ENCODE measurements at regions not wholly inside any gene's neighbourhood (a gene's known extent, or its start where the extent isn't known, plus 50 kb on each side); places are given as distances from the start of the nearest gene placed in this dataset.

GRCh38 chr6:33921745-33922144 is 117.9 kb upstream of the MLN start:
- DNase-seq, result no peak

- DNase-seq, result no peak
Measured at GRCh38 chr6:33918175-33918695, 114.4 kb upstream of the MLN start.

- no peak for DNase-seq
Measured at GRCh38 chr6:33915134-33915533, 111.3 kb upstream of the MLN start.

GRCh38 chr6:33914645-33915044 is 110.8 kb upstream of the MLN start:
- DNase-seq, result peak; percentile 46

DNA sequence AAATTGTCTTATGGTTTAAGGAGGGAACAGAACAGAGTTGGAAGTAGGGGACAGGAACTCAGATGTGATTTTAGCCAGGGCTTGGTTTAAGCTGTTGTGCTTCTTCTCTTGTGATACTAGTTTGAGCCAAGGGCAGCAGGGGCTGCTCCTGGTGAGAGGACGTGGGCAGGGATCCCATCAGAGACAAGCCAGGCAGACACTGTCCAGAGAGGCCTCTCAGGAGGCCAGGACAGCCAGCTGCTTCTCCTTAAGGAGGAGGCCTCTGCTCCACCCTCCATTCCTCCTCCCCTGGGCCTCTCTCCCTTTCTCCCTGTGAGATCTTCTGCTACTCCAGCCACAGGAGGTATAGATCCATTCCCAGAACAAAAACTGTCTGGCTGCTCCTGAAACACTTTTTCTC is 108.4 kb upstream of the MLN start:
- no peak for DNase-seq

DNA sequence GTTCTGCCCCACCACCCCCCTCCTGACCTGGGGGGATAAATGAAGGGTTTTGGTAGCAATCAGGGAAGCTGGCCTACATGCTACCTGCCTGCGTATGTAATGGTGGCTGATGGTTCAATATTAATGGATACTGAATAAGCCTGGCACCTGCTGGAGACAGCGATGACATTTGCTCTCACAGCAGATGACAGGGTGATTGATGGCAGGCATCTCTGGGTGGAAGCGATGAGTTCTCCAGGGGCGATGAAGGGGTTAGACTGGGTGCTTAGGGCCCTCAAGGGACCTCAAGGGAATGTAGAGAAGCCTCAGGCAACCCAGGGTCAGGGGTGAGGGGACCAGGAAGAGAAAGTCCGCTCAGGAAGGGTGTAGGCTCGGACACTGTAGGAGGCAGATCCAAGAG is 107.7 kb upstream of the MLN start:
- no peak for DNase-seq

GRCh38 chr6:33910594-33910993 is 106.8 kb upstream of the MLN start:
- no peak for DNase-seq

DNA sequence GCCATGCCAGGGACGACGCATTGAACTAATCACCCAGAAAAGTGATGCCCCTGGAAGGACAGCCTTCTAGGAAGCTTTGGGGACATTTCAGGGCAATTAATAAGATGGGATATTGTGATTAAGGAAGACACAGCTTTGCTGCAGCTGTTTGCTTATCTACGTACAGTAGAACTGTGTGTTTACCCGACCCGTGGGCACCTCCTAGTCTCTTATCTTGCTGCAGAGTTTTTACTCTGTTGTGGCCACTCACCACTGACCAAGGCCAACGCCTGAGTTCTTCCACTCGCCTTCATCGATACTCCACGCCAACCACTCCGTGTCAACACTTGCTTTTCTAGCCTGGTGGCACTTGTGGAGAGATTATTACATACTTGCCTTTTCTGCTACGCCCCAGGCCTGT is 105.9 kb upstream of the MLN start:
- no peak for DNase-seq

- no peak for DNase-seq
Measured at GRCh38 chr6:33908025-33908424, 104.2 kb upstream of the MLN start.

GRCh38 chr6:33907227-33907626 is 103.4 kb upstream of the MLN start:
- DNase-seq, result no peak

GRCh38 chr6:33906439-33906838 is 102.6 kb upstream of the MLN start:
- no peak for DNase-seq

- peak; percentile 17 for DNase-seq
Measured at GRCh38 chr6:33905071-33905609, 101.3 kb upstream of the MLN start.

- DNase-seq, result no peak
Measured at GRCh38 chr6:33904747-33905065, 100.9 kb upstream of the MLN start.

GRCh38 chr6:33904050-33904746 is 100.4 kb upstream of the MLN start:
- DNase-seq, result peak; percentile 66

- DNase-seq, result no peak
Measured at GRCh38 chr6:33903579-33903978, 99.8 kb upstream of the MLN start.

- no peak for DNase-seq
Measured at GRCh38 chr6:33902457-33902853, 98.7 kb upstream of the MLN start.

- DNase-seq, result no peak
Measured at GRCh38 chr6:33901822-33902456, 98.1 kb upstream of the MLN start.

- no peak for DNase-seq
Measured at GRCh38 chr6:33898771-33899170, 95.0 kb upstream of the MLN start.

DNA sequence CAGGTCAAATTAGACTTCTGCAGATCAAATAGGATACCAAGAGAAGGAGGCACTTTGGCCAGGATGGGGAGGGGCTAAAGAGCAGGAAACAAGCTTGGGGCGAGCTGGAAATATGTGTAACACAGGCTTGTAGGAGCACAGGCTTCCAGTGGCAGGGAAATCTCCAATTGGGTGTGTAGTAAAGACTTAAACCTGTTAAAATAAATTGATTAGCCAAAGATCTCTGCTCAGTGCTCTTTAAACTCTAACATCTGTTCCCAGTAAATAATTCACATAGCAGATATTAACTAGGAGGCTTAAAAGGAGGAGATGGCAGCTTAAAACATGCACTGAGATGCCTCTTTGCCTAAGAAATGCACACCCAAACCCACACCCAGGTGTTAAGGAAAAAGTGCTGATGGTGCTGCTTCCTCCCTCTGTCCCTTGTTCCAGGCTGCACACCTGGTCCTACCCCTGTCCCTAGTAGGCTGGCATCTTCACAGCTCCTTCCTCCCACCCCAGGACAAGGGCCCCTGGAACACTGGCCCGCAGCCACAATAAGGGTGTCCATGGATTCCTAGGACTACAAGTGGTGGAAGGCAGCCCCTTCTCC is 93.5 kb upstream of the MLN start:
- no peak for DNase-seq

DNA sequence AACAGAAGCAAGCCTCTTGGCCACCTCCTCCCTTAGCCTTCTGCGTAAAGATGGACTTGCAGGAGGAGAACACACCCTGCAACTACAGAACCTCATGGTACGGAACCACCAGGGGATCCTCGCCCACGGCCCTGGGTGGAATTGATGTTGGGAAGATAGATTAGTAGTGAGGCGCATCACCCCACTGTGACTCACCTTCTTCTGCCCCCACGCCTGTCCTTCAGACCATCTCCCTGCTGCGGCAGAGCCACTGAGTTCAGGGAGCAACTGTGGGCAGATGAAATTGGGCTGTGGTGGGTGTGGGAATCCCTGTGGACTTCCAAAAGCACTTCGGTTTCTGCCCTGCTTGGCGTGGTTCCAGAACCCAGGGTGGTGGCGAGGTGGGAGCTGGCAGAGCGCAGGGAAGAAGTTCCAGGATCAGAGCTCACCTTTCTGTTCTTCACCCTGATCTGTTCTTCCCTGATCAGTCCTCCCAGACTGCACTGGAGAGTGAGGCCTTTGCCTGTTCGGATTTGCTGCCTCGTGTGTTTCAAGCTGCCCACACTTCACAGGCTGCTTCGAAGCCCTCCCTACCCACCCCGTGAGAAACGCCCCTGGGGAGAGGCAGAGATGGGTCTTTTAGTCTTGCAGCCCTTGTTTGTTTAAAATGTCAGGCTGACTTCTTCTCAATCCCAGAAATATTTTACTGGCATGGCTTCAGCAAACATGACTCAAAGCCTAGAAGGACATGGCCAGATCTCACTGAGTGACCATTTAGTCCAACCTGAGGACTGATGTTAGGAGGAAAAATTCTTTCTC is 92.8 kb upstream of the MLN start:
- DNase-seq, result peak; percentile 28

DNA sequence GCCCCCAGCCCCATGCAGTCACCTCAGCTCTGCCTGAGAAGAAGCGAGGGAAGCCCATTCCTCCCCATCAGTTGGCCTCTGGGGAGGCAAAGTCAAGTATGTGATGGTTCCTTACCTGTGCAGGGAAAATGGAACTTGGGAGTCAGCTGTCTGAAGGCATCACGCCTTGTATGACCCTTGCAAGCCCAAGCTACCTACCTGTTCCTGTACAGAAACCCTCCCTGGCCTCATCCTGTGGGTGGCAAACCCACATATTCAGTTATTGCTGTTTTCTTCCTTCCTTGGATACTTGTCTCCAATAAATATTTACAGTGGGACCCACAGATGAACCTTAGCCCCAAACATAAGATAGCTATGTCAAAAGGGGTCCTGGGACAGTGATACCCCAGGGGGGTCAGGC is 92.2 kb upstream of the MLN start:
- DNase-seq, result no peak

DNA sequence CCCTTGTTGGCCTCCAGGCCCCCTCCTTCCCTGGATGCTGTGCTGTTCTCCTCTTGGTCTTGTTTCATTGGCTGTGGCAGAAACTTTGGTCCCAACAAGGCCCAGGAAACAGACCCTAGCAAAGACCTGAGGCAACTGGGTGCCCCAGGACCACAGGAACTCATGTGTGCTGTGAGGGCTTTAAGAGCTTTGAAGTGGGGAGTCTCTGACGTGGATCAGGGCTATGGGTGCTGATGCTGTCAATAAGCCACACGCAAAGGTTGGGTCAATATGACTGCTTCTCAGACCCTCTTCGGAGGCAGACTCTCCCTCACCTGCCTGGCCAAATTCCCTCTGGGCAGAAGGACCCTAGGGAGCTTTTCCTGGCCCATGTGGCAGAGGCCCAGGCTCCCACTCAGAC is 91.5 kb upstream of the MLN start:
- peak; percentile 10 for DNase-seq

GRCh38 chr6:33894438-33894837 is 90.6 kb upstream of the MLN start:
- DNase-seq, result no peak

Data from activated CD4-positive, alpha-beta T cell treated with anti-CD3 and anti-CD28 coated beads for 48 hours (primary cell).